Daoy (cell line): ENCODE measurements at regions not wholly inside any gene's neighbourhood (a gene's known extent, or its start where the extent isn't known, plus 50 kb on each side); places are given as distances from the start of the nearest gene placed in this dataset.

Experiments used
- DNase-seq: peaks from one replicate; pipeline ENCODE4 v3.0.0-alpha.2; 2015; ENCODE audit warnings: low read depth

DNA sequence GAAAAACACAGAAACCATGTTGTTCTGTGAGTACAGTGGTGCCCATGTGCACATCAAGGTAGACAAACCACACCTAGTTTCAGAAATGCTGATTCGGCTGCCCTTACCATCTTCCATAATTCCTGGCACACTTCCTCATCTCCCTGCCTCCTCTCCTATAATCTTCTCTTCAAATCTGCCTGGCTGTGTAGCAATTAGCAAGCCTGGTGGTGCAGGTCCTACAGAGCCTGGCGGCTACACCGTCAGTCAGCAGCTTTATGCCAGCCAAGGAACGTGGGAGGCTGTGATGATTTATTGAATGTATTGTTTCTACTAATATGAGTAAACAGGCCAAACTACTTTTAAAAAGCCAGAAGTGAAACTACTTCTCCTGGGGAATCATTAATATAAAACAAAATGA, 106.8 kb downstream of the SEMA6D start:
- no peak for DNase-seq

DNA sequence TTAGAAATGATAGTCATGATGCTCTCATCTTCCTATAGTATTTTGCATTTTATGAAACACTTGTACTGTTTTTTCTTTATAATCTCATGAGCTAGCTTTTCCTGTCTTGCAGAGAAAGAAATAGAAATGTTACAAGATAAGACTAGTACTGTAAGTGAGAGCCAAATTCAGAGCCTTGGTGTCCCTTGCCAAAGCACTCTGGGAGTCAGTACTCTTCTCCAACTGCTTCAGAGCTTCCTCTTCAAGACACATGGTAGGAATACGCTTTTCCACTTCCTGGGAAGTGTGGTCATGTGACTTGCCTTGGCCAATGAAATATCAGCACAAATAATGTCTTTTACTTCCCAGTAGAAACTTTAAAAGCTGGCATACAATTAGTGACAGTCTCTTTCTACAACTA, 112.4 kb downstream of the SEMA6D start:
- DNase-seq, result no peak

DNA sequence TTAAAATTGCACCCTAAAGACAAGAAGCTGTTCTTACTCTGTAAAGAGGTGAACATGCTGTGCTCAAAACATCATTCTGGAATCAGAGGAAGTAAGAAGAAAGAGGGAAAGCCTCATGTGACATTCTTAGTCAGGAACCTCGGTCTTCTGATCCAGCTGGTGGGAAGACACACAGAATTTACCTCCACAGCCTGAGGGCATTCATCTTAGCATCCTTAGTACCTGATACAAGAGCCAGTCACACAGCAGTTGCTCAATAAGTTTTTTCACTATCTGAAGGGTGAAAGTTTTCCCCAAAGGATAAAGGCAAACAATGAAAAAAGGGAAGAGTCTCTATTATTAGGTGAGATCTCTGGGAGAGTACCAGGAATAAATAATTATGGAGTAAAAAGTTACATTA, 116.8 kb downstream of the SEMA6D start:
- DNase-seq, result no peak

DNA sequence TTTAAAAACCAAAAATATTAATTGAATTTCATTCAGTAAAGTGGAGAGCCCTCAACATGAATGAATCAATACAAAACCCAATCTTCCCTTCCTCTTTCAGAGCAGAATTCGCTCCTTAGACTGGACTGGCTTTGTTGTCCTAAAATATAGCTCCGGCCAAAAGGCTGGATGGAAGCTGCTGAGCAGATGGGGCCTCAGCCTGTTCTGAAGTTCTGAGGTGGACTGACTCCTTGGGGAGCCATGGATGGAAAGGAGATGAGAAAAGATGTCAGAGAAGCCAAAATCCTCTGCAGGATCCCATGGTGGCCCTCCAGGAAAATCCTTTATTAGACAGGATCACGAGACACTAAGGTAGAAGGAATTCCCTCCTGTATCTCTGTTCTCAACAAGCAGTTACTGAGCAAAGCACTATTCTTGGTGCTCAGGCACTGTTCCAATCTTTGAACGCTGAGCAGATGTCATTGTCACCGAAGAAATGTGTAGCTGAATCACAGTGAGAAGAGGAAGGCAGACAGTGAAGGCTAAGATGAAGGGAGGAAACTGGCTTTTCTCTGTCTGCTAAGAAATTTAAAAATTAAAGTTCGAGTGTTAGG, 122.0 kb downstream of the SEMA6D start:
- DNase-seq, result no peak

GRCh38 chr15:47843124-47843663, 125.9 kb downstream of the SEMA6D start:
- no peak for DNase-seq

- DNase-seq, result no peak
Observed at GRCh38 chr15:47844437-47844836, 127.1 kb downstream of the SEMA6D start.

DNA sequence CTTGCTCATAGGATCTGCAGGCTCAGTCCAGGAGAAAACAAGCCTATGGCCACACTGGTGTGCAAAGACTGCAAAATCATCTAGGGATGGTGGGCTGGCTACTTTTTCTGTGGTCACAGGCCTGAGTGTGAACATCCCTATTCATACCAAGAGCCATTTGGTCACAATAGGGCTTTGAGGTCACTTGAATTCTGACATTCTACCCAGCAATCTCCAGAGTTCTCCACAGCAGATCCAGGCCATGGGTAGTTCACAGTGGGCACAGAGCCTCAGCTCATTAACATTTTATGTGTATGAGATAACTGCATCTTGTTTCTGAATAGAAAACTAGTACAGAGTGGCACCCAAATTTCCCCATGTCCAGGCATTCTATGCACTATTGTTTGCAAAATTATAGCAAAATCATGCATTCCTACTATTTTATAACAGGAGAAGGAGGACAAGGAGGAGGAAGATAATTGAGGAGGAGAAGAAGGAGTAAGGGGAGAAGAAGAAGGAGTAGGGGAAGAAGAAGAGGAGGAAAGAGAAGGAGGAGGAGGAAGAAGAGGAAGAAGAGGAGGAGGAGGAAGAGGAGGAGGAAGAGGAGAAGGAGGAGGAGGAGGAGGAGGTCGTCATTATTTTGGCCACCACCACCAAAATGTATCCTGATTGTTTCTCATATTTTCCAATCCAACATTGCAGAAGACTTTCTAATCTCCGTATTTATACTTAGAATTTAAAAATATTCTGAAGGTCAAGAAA, 129.0 kb downstream of the SEMA6D start:
- no peak for DNase-seq

- no peak for DNase-seq
Observed at GRCh38 chr15:47846876-47847275, 129.6 kb downstream of the SEMA6D start.

DNA sequence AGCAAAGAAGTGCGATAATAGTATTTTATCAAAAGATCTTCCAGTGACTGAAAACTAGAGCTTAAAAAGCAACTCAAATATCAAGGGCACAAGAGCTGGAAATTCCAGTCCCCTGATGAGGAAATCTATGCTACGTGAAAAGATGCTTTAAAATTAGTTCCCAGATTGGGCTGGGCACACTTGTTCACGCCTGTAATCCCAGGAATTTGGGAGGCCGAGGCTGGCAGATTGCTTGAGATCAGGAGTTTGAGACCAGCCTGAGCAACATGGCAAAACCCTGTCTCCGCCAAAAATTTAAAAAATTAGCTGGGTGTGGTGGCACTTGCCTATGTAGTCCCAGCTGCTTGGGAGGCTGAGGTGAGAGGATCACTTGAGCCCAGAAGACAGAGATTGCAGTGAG, 138.8 kb downstream of the SEMA6D start:
- no peak for DNase-seq

- no peak for DNase-seq
Observed at GRCh38 chr15:47857014-47857775, 139.9 kb downstream of the SEMA6D start.

DNA sequence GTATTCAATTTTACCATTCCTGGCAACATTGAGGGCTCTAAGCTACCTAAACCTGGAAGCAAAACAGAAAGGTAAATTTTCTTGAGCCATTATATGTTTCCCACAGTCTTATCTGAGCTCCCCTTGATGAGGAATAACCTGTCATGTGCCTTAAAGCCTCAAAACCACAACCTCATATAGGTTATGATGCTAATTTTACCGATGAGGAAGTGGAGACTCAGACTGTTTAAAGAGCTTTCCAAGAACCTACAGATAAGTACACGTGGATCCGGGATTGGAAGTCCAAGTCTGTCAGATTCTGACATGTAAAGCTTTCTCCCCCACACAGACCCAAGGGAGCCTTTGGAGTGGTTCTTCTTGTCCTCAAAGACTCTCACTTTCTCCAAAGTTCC, 140.5 kb downstream of the SEMA6D start:
- no peak for DNase-seq

DNA sequence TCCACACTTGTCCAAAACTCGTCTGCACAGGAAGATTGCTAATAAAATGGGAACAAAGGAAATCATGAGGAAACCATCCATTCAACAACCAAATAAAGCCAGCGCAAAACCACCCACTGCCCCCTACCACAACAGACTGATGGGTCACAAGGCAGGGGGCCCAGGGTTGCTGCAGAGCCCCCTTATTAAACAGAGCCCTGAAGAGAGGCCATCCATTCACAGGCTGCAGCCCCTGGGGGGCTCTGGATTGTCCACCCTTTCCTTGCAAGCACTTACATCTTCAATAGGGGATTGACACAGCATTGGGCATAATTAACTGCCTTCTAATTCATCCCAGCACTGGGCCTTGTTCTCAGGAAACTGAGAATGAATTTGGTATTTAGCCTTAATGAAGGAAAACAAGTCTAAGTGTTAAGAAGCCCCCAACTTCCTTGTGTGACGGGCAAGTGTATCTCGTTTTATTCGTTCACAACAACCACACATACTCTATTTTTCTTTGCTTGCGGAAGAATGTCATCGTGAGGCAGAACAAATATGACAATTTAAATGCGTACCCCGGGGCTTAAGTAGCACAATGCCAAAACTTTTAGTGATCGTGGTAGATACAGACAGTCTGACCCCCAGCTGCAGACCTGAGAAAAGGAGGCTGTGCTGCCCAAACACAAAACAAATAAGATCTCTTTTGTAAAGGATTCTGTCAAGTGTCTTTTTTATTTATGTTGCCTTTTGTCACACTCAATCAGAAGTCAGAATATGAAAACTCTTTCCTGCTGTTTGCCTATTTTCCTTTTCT, 144.0 kb downstream of the SEMA6D start:
- no peak for DNase-seq

DNA sequence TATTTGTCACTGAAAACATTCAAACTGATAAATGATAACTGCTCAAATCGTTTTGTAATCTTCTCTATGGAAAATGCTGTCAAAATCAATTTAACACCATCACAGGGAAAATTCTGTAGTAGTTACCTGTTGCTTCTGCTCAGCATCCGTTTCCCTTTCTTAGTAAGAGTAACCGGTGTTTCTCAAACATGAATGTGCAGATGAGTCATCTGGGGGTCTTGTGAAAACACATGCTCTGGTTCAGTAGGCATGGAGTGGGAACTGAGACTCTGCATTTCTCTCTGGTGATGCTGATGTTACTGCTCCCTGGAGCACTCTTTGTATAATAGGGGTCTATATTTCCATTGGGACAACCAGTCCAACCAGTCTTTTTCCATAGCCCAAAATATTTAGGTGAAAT, 145.1 kb downstream of the SEMA6D start:
- DNase-seq, result no peak

DNA sequence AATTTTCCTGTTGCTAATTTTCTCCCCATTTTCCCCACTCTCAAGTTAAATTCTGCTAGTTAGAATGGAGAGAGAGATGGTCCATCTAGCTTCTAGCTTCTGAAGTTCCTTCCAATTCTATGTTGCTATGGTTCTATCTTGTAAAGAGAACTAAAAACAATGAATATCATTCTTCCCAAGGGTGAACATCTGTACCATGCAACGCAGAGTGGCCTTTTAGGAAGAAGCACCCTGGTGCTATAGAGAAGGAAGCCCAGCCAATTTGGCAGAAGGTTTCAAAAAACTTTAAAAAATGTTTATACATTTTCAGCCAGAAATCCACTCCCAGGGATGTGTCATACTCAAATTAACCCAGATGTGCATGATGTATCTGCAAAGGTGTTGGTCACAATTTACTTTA, 149.1 kb downstream of the SEMA6D start:
- no peak for DNase-seq

- peak; percentile 4 for DNase-seq
Observed at GRCh38 chr15:47870300-47870955, 153.1 kb downstream of the SEMA6D start.

- DNase-seq, result peak; percentile 67
Observed at GRCh38 chr15:47870956-47871625, 153.8 kb downstream of the SEMA6D start.

DNA sequence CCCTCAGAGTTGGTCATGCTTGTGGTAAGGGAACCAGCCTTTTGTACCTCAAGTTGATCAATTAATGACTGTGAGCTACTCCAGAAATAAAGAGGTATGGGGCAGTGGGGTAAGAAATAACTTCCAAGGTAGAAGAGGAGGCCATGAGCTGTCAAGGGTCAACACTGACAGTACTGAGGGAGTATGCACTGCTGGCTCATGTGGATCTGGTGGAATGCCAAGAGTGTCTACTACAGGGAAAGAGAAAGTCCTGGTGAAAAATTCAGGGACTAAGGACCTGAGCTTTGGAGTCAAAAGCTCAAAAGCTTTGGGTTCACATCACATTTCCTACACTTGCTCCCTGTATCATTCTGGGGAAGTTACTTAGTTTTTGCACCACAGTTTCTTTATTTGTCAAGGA, 154.9 kb downstream of the SEMA6D start:
- DNase-seq, result no peak

DNA sequence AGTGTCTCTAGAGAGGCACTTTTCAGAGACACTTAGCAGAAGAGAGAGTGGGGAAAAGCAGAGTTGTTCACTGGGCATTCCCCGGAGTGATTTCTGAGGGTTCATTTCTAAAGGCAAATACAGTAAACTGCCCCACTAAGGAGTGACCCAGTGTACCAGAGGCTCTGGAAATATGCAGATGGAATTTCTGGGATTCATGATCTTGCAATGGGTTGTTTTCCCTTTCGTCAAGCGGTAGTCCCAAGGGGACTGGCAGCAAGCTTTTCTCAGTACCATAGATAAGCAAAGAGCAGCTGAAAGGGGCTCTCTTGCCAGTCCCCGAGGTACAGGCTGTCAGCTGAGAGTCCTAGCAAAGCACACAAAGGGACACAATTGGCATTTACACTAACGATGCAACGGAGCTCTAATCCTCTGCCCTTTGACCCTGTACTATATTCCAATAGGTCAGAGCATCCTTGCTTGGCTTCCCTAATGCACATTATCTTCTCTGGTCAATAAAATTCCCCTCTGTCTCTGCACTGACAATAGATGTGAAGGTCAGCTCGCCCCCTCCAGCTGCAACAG, 155.6 kb downstream of the SEMA6D start:
- no peak for DNase-seq

- no peak for DNase-seq
Observed at GRCh38 chr15:47876986-47877385, 159.7 kb downstream of the SEMA6D start.

DNA sequence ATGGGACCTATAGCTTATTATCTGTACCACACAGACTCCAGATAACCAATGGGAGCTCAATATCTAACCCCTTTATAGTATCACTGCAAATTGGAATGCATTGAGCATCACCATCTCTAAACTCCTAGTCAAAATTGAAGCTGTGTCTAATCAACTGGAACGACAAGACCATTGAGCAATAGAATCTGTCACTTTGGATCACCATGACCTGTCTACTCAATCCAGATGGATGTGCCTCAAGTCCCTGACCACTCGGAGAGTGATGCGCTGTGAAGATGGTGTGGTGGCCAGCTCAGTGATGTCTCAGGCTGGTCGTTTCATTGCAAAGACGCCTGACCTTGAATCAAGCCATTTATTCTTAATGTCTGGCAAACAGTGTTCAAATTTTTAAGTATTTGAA, 160.5 kb downstream of the SEMA6D start:
- no peak for DNase-seq

GRCh38 chr15:47885920-47886319, 168.6 kb downstream of the SEMA6D start:
- peak; percentile 59 for DNase-seq
